ENCODE measurements at regions not wholly inside any gene's neighbourhood (a gene's known extent, or its start where the extent isn't known, plus 50 kb on each side); places are given as distances from the start of the nearest gene placed in this dataset.

DNA sequence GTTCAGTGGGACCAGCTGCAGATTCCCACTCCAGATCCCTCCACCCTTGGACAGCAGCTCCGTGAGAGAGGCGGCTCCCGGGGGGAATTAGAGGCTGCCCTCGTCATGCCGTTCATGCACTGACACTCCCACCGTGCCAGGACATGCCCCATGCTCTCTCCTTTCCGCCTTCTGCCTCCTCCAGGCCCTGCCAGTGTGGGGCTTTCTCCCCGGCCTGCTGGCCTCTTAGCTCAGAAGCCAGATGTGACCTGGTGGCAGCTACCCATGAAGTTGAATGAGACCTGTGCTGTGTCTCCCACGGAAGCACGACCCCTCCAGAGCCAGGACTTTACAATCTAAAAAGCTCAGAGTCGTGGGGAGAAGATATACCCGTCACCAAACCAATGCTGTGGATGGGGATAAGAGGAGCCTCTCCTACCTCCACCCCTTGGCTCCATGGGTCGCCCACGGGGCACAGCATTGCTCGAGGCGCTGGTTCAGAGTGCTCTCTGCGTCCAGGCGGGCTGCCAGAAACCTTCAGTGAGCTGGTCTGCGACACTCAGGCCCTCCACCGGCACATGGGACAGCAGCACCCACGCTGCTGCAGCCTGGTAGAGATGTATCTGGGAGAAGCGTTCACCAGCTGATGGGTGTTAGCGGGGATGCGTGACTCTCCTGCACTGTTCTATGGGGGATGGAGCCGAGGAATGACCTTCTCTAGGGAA is 111.0 kb upstream of the GPC1 start:
- DNase-seq, result no peak

DNA sequence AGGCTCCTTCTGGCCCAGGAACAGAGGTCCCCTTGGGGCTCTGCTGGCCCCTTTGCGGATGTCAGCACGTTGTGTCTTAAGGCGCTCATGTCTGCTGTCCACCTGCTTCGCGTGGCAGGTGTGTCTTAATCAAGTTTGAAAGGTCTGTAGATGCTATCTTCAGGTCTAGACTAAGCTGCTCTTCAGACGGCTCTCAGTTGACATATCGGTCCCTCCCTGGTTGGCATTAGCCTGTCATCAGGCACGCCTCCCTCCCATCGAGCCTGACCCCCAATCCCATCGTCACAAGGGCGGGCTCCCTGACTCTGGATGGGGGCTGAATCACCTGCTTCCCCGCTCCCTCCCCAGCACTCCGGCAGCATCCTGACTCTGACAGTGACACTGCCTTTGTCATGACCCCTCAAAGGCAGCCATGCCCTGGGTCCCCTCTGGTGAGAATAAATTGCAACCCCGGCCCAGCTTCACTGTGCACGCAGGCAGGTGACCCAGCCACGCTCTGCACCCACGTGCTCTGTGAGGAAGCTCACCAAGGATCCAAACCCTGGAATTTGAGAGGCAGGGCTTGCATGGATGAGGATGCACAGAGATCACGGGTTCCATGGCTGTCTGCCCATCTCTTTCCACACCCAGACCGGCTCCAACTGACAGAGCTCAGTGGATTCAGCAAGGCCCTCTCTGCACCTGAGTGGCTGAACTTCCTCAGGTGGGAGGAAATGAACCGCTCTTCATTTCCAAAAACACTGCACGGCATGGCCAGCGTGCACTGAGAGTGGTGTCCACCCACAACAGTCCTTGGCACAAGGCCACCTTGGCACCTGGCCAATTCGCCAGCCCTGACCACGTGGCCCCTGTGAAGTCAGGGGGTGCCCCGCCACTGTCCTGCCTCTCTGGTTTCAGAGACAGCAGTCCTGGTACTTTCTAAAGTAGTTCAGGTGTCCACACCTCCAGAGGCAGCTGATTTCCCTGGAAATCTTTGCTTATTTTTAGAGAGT is 110.2 kb upstream of the GPC1 start:
- DNase-seq, result no peak

DNA sequence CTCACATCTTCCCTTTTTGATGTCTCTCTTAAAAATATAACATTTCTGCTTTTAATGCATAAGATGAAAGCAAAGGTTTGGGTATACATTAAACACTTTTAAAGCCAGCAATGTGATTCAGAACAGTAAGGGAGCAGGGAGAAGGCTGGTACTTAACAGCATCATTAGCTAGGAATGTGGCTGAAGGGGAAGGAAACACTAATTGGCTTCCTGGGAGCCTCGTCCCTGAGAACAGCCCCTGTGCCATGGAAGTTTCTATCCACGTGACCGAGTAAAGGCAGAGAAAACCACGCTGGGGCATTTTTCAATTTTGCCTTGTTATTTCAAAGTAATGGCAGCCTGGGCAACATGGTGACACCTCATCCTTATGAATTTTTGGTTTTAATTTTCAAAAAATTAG is 109.2 kb upstream of the GPC1 start:
- DNase-seq, result no peak

DNA sequence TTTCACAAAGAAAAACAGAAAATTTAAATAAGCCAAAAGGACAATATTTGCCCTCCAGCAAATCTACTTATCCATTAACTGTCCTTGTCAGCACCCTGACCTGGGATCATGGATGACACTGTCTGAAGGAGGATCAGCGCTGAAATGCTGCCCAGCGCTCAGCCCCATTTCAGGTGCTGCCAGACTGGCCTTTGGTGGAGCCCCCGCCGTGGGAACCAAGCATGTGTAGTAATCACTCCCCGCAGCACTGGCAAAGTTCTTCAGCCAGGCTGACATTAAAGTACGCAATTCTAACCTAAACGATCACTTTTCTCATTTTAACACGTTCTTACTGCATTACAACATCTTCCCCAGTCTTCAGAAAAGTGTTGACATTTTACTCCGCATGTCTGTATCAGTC is 108.6 kb upstream of the GPC1 start:
- no peak for DNase-seq

DNA sequence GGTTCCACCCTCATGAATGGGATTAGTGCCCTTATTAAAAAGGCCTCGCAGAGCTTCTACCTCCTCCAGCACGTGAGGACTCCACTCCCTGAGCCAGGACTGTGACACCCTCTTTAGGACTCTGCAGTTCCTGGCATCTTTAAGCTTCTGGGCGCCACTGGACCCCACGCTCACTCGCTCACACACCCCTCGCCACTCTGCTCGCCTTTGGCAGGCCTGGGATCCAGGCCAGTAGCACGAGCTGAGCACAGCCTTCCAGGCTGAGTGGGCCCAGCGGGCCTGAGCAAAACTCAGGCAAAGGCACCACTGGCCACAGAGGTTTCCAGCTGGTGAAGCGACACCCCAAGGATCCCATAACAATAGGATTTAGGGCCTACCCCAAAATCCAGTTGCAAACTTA is 107.9 kb upstream of the GPC1 start:
- DNase-seq, result no peak

DNA sequence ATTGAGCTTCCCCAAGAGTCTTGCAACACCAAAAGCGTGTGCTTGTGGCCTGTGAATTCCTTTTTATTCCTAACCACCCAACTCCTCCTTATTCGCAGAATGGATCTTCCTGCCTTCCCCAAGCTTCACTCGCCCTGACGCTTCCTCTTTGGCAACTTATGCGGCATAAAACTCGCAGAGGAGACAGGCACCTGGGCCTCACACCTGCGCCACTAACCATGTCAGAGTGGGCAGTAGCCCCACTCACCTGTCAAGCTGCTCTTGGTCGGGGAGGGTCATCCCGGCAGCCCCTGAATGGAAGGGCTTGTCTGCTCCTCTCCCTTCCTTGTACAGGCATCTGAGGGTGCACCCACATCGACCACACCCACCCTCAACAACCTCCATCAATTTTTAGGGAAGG is 106.9 kb upstream of the GPC1 start:
- no peak for DNase-seq

DNA sequence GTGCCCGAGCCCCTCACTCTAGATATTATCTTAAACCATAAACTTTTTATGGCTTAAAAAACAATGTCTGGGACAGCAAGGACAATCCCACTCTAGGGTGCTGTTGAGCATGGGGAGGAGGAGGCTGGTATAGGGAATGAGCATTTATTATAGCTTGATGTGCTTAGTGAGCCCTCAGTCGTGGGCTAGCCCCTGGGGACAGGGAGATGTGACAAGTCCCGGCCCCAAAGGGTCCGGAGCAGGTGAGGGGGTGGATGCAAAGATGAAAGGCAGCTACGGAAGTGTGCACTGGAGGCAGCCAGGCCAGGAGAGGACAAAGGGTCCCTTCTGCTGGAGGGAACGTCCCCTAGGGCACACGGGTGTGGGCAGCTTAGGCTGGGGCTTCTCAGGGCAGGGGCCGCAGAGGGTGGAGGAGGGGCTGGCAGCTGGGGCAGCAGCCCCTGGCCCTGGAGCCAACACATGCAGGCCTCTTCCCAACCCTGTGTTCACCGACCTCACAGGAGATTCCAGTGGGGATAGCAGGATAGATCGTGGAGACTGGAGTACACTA is 106.3 kb upstream of the GPC1 start:
- DNase-seq, result no peak

DNA sequence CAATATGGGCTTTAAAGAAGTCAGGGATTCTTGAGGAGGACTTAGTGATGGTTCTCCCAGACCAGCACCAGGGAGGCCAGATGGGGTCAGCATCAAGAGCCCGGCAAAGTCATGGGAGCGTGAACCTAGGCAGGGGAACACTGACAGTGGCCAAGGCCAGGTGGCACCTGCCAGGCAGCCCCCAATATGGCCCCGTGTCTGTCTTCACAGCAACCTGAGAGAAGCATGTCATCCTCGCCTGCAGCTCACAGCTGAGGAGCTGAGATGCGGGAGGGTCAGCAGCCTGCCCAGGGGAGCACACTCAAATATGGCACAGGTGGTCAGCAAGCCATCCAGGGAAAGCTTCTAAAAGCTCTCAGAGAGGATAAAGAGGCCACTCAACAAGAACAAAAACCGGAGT is 105.7 kb upstream of the GPC1 start:
- DNase-seq, result peak in 1 of 2 experiments; percentile 5

DNA sequence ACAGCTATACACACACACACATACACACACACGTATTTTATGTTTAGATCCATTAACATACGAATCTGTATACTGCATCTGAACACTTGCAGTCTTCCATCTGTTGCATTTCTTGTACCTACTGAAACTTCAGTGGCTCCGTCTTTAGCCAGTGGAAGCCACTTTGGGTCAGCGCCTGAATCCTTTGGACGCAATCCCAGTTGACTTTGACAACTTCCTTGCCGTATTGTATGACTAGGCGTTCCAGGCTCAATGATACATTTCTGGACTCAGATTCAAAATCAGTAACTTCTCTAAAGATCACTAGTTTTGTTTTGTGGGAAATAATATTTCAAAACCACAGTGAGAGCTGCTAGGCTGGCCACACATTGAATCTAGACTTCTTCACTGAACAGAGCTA is 101.5 kb upstream of the GPC1 start:
- DNase-seq, result no peak

DNA sequence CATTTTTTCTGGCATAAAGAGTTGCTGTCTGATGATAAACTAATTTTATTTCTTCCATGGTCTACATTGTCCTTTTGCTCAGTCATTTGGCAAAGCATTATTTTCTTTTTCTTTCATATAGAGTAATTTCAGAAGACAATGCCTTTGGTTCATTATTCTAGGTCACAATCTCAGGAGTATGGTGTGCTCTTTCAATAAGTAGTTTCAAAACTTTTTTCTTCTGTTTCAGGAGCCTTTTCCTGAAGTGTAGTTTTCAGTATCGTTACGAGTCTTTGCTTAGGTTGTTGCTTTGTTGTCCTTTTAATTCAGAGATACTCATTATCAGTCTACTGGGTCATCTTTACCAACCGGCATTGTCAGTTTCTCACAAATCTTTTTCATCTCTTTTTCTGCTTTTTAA is 100.4 kb upstream of the GPC1 start:
- DNase-seq, result no peak

DNA sequence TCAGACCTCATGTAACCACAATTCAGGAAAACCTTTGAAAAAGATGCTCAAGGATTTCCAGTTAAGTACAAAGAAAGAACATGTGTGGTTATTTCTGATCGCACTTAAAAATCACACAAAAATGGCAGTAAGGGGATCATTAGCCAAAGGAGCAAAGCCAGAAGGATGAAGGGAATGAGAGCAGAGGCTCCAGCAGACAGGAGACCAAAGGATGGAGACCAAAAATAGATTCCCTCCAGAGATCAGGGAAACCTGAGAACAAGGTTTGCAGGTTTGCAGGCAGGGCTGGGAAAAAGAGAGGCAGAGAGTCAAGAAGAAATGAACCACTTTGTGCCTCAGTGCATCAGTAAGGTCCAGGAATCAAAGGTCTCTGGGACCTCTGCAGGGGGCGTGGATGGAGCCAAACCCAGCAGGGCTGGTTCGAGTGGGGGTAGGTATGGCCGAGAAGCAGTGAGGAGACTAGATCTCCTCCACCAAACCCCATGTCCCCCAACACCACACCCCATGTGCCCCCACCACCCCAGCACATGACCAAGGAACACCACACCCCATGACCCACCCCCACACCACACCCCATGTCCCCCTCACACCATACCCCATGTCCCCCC is 98.5 kb upstream of the GPC1 start:
- no peak for DNase-seq

DNA sequence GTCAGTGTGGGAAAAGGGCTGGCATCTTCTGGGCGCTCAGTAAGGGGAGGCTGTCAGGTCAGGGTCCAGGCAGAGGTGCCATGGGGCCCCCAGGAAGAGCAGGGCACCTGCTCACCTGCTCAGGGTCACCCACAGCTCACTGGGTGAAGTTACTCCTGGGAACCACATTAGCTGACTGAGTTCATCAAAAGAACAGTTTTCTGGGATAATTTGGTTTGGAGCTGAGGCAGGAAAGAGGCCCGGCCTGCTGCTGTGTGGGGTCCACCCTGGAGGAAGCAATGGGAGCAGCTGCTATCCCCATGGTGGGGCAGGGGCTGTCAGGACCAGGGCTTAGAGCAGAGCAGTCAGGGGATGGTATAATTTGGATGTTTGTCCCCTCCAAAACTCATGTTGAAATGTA is 97.2 kb upstream of the GPC1 start:
- no peak for DNase-seq

DNA sequence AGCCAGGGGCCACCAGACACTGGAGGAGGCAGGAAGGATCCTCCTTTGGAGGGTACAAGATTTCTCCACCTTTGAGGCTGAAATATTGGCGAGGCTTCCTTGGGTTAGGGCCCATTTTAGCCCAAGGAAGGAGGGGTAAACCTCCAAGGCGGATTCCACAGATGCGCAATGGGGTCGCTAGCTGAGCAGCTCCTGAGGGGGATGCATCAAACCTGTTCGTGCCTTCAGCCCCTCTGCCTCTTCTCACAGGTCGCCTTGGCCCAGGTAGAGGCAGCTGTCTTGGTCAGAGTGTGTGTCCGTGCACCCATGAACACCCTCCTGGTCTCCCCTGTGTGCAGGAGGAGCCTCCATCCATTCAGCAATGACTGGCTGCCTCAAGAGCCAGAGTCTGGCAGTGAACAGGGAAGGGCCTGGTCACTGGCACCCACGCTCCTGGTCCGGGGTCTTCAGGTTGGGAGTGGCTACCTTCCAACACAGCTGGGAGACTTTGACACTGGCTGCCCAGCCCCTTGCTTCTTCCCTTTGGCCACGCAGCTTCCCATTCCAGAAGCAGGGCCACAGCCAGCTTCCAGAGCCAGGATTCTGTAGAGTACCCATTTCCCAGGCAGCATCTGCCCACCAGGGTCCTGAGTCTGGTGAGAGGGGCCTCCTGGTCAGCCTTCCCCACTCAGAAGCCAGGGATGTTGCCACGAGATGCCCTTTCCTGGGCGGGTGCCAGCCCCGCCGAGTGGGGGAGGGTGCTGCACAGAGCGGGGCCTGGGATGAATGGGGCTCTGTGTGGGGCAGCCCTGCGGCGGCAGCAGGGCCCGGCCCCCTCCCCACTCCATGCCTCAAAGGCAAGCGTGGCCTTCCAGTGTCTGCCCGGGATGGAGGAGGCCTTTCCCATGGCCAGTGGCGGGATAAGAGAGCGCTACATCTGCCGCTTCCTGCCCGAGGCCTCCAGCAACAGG is 95.8 kb upstream of the GPC1 start:
- DNase-seq, result no peak

DNA sequence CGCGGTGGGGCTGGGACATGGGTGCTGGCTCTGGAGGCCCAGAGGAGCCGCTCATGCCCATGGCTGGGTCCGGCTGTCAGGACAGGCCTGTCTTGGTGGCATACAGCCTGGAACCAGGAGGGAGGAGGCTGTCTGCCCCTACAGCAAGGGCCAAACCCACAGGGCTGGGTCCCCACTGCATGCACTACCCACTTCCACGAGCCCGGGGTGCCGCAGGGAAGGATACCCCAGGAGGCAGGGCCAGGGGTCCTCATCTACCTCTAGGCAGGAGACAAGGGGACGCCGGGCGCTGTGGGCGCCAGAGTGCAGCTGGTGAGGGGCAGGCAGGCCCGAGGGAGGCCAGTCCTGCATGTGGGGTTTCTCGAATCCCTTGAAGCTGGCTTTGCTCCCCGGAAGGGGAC is 95.1 kb upstream of the GPC1 start:
- no peak for DNase-seq

DNA sequence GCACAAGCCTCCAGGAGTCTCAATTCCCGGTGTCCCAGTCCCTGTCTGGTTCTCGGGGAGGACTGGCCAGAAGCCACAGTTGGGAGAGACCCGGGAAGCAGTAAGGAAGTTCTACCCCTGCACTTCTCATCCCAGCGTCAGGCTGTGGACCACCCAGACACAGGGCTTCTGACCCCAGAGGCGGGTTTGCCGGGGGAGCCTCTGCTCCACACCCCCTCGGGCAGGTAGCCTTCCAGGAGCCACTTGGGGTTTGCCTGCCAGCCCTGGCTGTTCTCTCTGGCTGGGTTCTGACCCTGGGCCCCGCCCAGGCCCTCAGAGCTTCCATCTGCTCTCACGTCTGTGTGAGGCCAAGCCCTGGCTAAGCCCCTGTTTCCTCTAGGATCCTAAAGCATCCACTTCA is 94.4 kb upstream of the GPC1 start:
- no peak for DNase-seq

DNA sequence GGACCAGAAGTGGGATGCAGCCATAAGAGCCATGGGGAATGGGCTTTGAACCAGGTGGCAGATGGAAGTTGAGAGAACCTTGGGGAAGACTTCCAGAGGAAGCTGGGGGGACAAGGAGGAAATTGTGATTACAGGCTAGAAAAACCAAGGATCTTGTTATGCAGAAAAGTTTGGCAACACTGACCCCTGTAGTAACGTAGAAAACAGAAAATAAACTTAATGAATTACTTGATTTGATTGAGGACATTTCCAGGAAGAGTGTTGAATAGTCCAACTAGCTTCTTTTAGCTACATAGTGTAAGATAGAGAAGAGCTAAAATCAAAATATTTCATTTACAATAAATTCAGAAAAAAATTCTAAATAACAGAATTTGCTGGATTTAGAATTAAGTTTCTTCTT is 91.9 kb upstream of the GPC1 start:
- no peak for DNase-seq

DNA sequence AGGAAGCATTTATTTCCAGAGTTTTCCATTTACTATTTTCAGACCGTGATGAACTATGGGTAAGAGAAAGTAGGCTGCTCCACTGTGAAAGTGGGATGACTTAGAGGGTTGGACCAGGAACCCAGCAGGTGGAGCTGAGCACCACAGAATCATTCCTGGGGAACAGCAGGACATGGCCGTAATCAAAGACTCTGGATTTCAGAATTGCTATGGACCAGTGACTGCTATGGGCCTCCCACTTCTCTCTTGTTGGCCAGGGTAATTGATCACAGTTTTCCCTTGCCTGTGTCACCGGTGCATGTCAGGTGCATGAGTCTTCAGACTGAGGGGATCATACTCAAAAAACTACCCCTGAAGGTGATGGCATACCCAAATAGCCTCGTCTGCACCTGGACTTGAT is 90.6 kb upstream of the GPC1 start:
- DNase-seq, result no peak

DNA sequence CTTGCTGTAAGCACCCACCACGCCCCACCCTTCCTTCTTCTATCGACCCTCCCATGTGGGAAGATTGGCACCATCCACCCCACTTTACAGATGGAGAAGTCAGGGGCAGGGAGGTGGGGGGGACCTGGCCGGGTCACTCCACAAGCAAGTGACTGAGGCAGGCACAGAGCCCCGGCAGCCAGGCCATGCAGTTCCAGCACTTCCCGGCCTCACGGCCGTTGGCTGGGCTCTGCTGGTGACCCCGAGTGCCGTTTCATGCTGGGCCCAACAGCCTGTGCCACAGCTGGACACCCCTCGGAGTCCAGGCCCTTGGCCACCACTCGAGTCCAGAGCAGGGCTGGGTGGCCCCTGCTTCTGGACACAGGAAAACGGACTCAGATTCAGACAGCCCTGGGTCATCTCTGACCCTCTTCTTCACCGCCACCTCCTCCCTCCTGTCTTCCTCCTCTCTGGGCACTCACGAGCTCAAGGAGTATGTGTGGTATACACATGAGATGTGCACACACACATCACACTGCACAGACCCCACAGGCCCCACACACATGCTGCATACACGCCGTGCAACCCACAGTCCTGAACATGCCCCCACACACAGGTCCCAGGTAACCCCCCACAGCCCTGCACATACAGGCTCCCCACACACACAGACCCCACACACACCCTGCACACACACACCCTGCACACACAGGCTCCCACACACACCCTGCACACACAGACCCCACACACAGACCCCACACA is 89.3 kb upstream of the GPC1 start:
- DNase-seq, result no peak

DNA sequence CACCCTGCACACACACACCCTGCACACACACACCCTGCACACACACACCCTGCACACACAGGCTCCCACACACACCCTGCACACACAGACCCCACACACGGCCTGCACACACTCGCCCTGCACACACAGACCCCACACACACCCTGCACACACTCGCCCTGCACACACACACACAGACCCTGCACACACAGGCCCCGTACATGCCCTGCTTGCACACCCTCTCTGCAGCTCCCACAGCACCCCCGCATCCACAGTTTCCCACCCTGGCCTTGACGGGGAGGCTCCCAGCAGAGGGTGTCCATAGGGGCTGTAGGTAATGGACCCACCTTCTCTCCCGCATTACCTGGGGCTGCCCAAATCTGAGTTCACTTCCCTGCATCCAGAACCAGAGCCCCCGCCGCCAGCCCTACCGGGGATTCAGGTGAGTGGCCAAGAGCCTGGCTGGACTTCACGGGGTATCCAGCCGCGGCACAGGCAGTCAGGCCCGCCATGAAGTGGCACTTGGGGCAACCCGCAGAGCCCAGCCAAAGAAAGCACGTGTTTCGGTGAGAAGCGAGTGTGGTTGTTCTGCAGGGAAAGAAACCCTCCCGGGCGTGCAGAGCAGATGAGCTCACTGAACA is 88.6 kb upstream of the GPC1 start:
- DNase-seq, result no peak

DNA sequence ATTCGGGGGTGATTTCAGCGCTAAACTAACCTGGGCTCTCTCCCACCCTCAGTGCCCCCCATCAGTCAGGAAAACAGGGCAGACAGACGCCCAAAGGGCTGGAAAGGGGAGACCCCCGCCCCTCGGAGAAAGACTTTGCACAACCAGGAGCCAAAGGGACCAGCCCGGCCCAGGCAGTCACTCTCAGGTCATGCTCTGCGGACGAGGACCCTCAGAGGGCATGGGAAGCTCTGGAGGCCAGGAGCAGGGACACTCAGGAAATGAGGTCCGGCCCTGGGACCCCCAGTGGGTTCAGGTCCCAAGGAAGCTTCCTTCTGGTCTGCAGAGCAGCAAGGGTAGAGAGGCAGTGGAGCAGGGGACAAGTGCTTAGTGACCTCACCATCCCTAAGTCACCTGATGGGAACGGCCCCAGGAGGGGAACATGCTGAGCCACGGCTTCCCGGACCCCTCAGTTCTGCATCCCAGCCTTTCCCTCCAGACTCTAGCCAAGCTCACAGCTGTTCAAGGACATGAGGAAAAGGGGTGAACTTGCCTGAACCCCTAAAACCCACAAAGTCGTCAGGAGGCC is 88.0 kb upstream of the GPC1 start:
- DNase-seq, result no peak

DNA sequence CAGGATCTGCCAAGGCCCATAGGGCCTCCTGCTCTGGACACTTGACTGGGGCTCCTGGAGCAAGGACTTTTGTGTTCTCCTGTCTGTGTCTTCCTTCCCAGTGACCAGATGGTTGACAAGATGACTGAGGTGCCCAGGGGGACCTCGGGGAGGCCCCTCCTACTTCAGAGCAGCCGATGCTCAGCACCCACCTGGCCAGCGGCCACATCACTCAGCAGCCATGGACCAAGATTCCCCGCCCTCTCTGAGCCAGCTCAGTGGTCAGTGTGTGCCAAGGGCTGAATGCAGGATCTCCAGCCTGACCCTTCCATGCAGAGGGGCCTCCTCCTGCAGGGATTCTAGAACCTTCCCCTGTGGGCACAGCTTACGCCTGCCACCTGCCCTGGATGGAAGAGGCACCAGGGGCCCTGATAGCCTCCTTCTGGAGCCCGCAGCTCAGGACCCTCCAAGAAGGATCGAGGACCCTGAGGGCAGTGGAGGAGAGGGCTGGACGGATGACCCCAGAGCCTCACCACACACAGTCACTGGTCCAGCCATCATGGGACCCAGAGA is 87.4 kb upstream of the GPC1 start:
- DNase-seq, result no peak

Data from NCI-H187 (cell line).